Activated T-cell treated with anti-CD3 and anti-CD28 coated beads for 4 hours (primary cell): ENCODE measurements at regions not wholly inside any gene's neighbourhood (a gene's known extent, or its start where the extent isn't known, plus 50 kb on each side); places are given as distances from the start of the nearest gene placed in this dataset.

Experiments used
- DNase-seq: peaks from one replicate; pipeline ENCODE4 v3.0.0-alpha.2; 2020

GRCh38 chr2:62296832-62297623 is 101.1 kb downstream of the B3GNT2 start:
- no peak for DNase-seq

GRCh38 chr2:62296034-62296831 is 100.3 kb downstream of the B3GNT2 start:
- DNase-seq: no peak

GRCh38 chr2:62293490-62294271 is 97.8 kb downstream of the B3GNT2 start:
- DNase-seq: no peak

GRCh38 chr2:62293151-62293489 is 97.2 kb downstream of the B3GNT2 start:
- DNase-seq: no peak

GRCh38 chr2:62292190-62292589 is 96.3 kb downstream of the B3GNT2 start:
- DNase-seq: no peak

GRCh38 chr2:62291517-62292137 is 95.7 kb downstream of the B3GNT2 start:
- DNase-seq: no peak

GRCh38 chr2:62291052-62291451 is 95.1 kb downstream of the B3GNT2 start:
- DNase-seq: no peak

GRCh38 chr2:62287899-62288880 is 92.3 kb downstream of the B3GNT2 start:
- DNase-seq: no peak

- no peak for DNase-seq
Observed at GRCh38 chr2:62287282-62287681, 91.4 kb downstream of the B3GNT2 start.

- no peak for DNase-seq
Observed at GRCh38 chr2:62286089-62286785, 90.3 kb downstream of the B3GNT2 start.

GRCh38 chr2:62284980-62285379 is 89.1 kb downstream of the B3GNT2 start:
- no peak for DNase-seq

GRCh38 chr2:62284471-62284870 is 88.6 kb downstream of the B3GNT2 start:
- DNase-seq: no peak

GRCh38 chr2:62283147-62283546 is 87.2 kb downstream of the B3GNT2 start:
- DNase-seq: no peak

- DNase-seq: no peak
Observed at GRCh38 chr2:62281663-62282062, 85.7 kb downstream of the B3GNT2 start.

- no peak for DNase-seq
Observed at GRCh38 chr2:62277688-62278087, 81.8 kb downstream of the B3GNT2 start.
